B cell (primary cell): ENCODE measurements at regions not wholly inside any gene's neighbourhood (a gene's known extent, or its start where the extent isn't known, plus 50 kb on each side); places are given as distances from the start of the nearest gene placed in this dataset.

Source experiments
- CTCF ChIP-seq: fragments of 200-600 bp; IDR thresholded peaks from one replicate; pipeline ENCODE4 v1.8.0; 2022; ENCODE audit warnings: antibody characterized with exemption, mild to moderate bottlenecking
- EZH2 ChIP-seq: IDR thresholded peaks from 2 replicates; pipeline ENCODE4 v1.6.1; 2012; ENCODE audit warnings: borderline replicate concordance, low read depth, mild to moderate bottlenecking, moderate library complexity, low read length; ENCODE audit not compliant: insufficient read depth, poor library complexity, severe bottlenecking

- TF ChIP-seq CTCF: no peak
- TF ChIP-seq EZH2: no peak
Observed at GRCh38 chr3:59546522-59546921, 496.7 kb upstream of the CFAP20DC start.
